ENCODE measurements at regions not wholly inside any gene's neighbourhood (a gene's known extent, or its start where the extent isn't known, plus 50 kb on each side); places are given as distances from the start of the nearest gene placed in this dataset.
A peak's percentile ranks its signal among the peaks of the same experiment; 100 is the strongest.

- TF ChIP-seq POLR2A (IDR thresholded peaks at IDR 0.05; ENCODE audit: low read depth, low read length): no peak
- FAIRE-seq (no peak), DNase-seq (ENCODE audit: insufficient read length, low spot score) (no peak)
Observed at GRCh38 chr3:66604481-66604880, 103.7 kb upstream of the LRIG1 start.

- TF ChIP-seq POLR2A (IDR thresholded peaks at IDR 0.05; ENCODE audit: low read depth, low read length): no peak
- no peak for FAIRE-seq
- DNase-seq (ENCODE audit: insufficient read length, low spot score): no peak
Observed at GRCh38 chr3:66606126-66606525, 105.3 kb upstream of the LRIG1 start.

- no peak for FAIRE-seq
- no peak for TF ChIP-seq POLR2A (IDR thresholded peaks at IDR 0.05; ENCODE audit: low read depth, low read length)
- no peak for DNase-seq (ENCODE audit: insufficient read length, low spot score)
Observed at GRCh38 chr3:66606868-66607267, 106.0 kb upstream of the LRIG1 start.

DNA sequence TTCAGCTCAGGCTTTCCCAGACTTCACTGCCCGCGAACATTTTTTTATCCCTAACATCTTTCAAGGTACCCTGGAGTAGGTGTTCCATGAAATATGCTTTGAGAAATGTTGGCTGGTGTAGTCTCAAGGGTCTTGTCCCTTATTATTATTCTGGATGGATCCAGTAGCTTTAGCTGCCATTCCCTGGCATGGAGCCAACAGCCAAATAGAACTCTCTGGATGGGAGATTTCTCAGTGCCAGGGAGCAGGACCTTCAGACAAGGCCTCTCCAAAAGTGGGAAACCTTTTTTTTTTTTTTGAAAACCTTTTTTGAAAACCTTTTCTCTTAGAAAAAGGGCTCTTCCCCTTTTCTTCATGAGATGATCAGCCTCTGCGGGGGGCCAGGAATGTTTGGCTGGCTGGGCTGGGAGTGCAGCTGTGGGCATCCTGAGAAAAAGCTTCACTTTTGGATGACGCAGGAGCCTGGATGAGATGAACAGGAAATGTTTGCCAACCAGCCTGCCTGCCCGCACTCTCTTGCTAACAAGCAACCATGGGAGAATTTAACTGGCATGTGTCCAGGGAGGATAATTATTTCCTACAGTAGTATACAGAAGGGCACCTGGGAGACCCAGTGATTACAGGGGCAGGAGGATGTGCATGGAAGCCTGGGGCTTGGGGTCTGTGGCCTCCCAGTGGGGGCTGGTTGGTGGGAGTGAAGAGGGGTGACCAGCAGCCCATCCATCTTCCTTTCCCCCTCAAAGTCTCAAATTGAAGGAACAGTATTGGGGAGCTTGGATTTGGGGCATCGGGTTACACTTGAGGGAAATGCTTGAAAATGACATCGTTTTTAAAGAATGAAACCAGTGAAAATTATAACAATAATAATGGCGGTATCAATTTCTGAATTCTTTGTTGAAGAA is 109.1 kb upstream of the LRIG1 start:
- TF ChIP-seq POLR2A (IDR thresholded peaks at IDR 0.05; ENCODE audit: low read depth, low read length): no peak
- DNase-seq (ENCODE audit: insufficient read length, low spot score) (peak; percentile 64), FAIRE-seq (peak; percentile 69)

DNA sequence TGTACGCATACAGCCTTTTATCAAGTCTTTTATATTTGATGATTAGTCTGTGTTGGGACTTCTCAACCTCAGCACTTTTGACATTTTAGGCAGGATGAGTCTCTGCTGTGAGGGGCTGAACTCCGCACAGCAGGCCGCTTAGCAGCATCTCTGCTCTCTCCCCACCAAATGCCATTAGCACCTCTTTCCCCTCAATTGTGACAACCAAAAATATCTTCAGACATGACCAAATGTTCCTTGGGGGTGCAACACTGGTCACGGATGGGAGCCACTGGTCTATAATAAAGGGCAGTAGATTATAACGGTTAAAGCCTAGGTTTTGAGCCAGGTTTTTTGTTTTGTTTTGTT is 109.7 kb upstream of the LRIG1 start:
- DNase-seq (ENCODE audit: insufficient read length, low spot score) (no peak), FAIRE-seq (no peak)
- no peak for TF ChIP-seq POLR2A (IDR thresholded peaks at IDR 0.05; ENCODE audit: low read depth, low read length)

- DNase-seq (ENCODE audit: insufficient read length, low spot score) (no peak), FAIRE-seq (no peak)
- no peak for TF ChIP-seq POLR2A (IDR thresholded peaks at IDR 0.05; ENCODE audit: low read depth, low read length)
Observed at GRCh38 chr3:66615643-66616301, 115.0 kb upstream of the LRIG1 start.

DNA sequence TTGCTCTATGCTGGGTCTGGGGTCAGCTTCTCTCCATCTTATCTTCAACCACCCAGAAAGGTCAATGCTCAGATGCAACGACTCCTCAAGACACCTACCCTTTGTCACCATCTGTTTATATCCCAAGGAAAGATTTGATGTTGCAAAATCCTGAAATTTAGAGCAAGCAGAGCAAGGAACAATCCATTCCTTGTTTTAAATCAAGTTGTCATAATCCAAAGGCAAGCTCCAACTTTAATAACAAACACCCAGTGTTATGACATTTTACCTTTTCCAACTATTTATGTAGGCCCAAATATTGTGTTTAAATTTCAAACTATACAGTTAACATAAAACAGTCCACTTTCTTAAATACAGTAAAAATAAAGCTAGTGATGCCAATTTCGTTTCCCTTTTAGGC is 116.5 kb upstream of the LRIG1 start:
- DNase-seq (ENCODE audit: insufficient read length, low spot score): no peak
- no peak for FAIRE-seq
- no peak for TF ChIP-seq POLR2A (IDR thresholded peaks at IDR 0.05; ENCODE audit: low read depth, low read length)

GRCh38 chr3:66618066-66618465 is 117.2 kb upstream of the LRIG1 start:
- FAIRE-seq: no peak
- DNase-seq (ENCODE audit: insufficient read length, low spot score): no peak
- TF ChIP-seq POLR2A (IDR thresholded peaks at IDR 0.05; ENCODE audit: low read depth, low read length): no peak

DNA sequence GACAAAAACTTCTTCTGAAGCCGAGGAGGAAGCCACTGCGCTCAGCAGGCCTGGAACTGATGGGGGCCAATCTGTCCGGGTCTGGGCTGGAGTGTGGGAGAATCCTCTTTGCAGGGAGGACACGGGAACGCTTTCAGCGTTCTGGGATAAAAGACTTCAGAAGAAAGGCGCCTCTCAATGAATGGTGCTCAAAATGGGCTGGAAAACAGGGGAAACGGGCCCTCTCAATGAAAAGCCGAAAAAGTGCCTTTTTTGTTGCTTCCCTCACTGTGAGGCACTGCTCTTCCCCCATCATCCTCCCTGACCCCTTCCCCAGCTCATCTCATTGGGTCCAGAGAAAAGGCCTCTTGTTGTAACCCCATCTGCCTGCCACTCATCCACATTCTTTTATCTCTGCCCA is 119.5 kb upstream of the LRIG1 start:
- DNase-seq (ENCODE audit: insufficient read length, low spot score) (no peak), FAIRE-seq (no peak)
- TF ChIP-seq POLR2A (IDR thresholded peaks at IDR 0.05; ENCODE audit: low read depth, low read length): no peak

GRCh38 chr3:66622756-66623457 is 122.1 kb upstream of the LRIG1 start:
- FAIRE-seq (no peak), DNase-seq (ENCODE audit: insufficient read length, low spot score) (no peak)
- TF ChIP-seq POLR2A (IDR thresholded peaks at IDR 0.05; ENCODE audit: low read depth, low read length): no peak

DNA sequence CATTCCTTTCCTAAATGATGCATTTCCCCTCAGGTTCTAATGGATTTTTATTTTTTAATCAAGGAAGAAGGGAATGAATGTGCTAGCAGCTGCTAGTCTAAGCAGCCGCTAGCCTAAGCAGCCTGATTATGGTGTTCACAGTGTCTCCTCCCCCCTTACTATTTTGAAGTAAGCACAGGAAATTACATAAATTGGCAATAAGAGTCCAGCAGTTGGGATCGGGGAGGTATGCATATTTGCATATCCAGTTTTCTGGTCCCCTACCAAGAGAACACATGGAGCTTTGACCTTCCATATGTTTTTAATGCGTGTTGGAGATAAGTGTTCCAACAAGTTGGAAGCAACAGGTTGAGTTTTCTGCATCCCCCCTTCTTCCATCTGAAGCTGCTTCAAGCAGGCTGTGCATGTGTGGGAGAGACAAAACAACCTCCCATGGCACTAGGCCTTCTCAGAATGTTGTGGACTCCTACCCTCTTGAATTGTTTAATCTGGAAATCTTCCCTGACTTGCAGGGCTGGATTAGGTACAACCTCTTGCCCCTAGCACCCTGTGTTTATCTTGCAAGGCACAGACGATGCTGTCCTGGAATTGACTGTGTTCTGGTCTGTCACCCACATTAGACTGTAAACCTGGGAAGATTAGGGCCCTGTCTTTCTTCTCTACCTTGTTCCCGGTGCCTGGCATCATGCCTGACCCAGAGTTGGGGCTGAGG is 124.8 kb upstream of the LRIG1 start:
- FAIRE-seq (no peak), DNase-seq (ENCODE audit: insufficient read length, low spot score) (no peak)
- no peak for TF ChIP-seq POLR2A (IDR thresholded peaks at IDR 0.05; ENCODE audit: low read depth, low read length)

DNA sequence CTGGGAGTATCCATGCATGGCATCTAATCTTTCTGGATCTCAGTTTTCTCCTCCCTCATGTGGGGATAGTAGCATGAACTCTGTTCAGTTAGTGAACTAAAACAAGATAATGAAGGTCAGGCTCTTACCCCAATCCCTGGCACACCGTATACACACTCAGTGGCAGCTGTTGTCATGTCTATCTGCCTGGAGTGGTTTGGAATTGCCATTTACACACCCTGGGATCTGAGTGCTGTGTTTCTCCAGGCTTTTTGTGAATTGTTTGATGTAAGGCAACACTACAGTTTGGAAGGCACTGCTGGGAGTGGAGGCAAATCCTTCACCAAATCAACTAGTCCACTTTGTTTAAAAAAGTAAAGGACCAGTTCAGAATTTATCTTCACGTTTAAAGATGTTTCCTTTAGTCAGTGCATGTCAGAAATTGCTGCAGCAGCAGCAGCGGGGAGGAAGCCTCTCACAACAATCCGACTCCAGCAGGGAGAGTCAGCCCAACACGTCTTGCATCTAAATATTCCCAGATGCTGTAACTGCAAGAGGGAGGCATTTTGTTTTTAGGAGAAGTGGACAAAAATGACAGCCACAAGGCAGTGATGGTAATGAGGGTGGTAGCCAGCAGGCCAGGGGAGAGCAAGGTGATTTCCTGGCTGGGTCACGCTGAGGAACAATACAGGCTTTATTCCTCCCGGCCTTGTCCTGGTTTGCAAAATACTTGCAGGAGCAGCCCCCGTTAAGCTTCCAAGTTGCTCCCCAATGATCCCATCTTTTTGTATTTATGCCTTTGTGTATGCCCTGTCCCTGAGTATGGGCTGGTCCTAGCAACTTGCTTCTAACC is 128.5 kb upstream of the LRIG1 start:
- FAIRE-seq (no peak), DNase-seq (ENCODE audit: insufficient read length, low spot score) (no peak)
- TF ChIP-seq POLR2A (IDR thresholded peaks at IDR 0.05; ENCODE audit: low read depth, low read length): no peak

- DNase-seq (ENCODE audit: insufficient read length, low spot score) (no peak), FAIRE-seq (no peak)
- no peak for TF ChIP-seq POLR2A (IDR thresholded peaks at IDR 0.05; ENCODE audit: low read depth, low read length)
Observed at GRCh38 chr3:66629982-66630368, 129.2 kb upstream of the LRIG1 start.

All from H54 (cell line).